HG03520 (cell line): ENCODE measurements at regions not wholly inside any gene's neighbourhood (a gene's known extent, or its start where the extent isn't known, plus 50 kb on each side); places are given as distances from the start of the nearest gene placed in this dataset.

Experiments used
- ATAC-seq: cut with Tn5 transposase; IDR thresholded peaks from one replicate; pipeline ENCODE4 v1.9.1; 2021; ENCODE audit warnings: mild to moderate bottlenecking, moderate library complexity; ENCODE audit not compliant: unreplicated experiment

GRCh38 chr2:5111581-5111980 lies 580.6 kb upstream of the SOX11 start:
- no peak for ATAC-seq

- no peak for ATAC-seq
Observed at GRCh38 chr2:5119046-5119445, 573.1 kb upstream of the SOX11 start.

DNA sequence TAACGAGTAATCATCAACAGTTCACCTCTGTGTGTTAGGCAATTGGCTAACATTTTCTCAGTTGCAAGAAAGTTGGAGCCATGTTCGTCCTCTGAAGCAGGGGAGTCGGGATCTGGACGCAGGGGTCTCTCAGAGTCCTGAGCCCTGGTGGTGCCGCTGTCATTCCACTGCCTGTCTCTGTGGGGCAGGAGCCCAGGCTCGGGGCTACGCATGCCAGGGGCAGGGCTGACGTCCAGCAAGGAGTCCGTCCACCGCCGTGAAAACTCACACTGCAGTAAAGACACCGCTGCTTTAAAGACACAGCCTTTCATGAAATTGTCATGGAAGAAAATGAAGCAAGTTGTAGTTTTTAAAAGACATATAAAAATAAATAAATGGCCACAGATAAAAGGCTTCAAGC lies 571.1 kb upstream of the SOX11 start:
- no peak for ATAC-seq

GRCh38 chr2:5121642-5122041 lies 570.5 kb upstream of the SOX11 start:
- ATAC-seq = no peak

- ATAC-seq = no peak
Observed at GRCh38 chr2:5123582-5124196, 568.5 kb upstream of the SOX11 start.

DNA sequence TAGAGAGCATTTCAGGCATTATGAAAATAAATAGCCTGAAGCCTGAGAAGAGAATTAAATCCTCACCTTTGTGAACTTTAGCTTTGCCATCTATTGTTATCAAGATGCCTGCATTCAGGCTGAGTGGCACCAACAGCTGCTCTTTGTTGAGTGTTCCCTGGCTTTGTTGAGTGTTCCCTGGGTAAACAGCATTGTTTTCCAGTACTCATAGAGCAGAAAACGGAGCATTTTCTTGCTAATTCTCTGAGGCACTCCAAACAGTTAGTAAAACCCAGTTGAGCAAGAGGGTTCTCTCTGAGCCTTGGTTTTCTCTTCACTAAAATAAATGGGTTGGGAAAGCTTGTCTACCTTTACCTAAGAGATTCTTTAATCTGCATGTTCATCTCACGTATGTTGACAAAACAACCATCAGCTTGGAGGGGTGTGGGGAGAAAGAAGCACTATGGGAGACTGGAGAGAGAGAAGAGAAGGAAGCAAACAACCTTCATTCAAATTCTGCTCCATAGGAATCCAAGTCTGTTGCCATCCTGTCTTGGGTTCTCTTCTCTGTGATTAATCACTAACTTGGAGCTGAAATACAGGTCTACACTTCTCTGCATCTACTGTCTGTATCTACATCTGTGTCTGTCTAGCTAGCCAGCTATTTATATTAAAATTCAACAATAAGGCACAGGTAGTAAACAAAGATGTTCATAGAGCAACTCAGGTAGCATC lies 567.0 kb upstream of the SOX11 start:
- no peak for ATAC-seq

DNA sequence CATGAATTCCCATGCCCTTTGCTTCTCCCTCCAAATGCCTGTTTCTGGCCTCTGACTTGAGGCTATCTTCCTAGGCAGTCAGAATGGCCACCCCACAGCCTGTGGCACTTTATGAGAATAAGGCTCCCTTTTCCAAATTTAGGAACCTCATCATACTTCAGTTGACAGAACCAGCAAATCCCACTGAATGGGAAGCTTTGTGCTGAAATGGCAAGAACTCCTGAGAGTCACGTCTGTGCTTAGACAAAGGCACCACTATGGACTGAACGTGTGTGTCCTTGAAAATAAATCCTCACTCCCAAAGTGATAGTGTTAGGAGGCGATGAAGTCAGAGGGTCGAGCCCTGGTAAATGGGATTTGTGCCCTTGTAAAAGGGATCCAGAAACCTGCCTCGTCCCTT lies 559.9 kb upstream of the SOX11 start:
- ATAC-seq = no peak

- no peak for ATAC-seq
Observed at GRCh38 chr2:5140347-5140746, 551.8 kb upstream of the SOX11 start.

DNA sequence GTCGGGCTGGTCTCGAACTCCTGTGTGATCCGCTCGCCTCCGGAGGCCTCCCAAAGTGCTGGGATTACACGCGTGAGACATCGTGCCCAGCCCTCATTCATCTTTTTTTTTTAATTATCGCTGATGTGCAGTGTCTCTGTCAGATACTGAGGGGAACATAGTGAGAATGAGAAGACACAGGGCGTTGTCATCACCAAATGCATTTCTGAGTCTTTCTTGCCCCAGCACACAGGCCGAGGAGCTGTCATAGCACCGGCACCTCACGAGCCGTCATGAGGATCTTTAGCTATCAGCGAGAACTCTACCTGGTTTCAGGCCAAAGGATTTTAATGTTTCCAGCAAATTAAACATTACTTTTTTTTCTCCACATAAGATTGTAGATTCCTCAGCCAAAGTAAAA lies 548.0 kb upstream of the SOX11 start:
- no peak for ATAC-seq

DNA sequence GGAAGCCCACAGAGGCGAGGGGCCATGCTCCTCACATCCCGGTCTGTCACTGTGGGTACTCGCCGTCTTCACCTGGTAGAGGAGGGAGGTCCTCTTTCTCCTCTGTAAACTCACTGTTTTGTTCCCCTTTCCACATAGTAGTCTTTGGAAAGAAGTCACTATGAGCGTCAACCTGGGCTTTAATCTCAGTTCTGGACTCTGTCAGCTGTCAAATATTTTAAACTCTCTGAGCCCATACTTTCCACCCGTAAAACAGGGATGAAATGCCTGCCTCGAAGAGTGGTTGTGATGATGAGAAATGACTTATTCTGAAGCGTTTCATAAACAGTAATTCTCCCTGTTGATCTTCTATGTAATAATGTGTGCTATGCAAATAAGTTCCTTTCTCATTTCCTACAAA lies 547.1 kb upstream of the SOX11 start:
- no peak for ATAC-seq

DNA sequence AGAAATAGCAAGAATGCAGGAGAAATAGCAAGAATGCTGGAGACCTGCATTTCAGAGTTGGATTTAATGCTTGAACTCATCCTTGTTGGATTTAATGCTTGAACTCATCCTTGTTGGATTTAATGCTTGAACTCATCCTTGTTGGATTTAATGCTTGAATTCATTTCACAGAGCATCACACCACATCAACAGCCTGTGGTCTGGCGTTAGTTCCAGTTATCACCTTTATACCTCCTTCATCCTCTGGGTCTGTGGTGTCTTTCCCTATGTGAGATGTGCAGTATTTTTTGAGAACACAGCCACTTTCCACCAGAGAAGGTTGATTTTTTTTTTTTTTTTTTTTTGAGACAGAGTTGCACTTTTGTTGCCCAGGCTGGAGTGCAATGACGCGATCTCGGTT lies 546.4 kb upstream of the SOX11 start:
- no peak for ATAC-seq

- no peak for ATAC-seq
Observed at GRCh38 chr2:5148392-5149085, 543.6 kb upstream of the SOX11 start.

GRCh38 chr2:5150871-5151270 lies 541.3 kb upstream of the SOX11 start:
- no peak for ATAC-seq

DNA sequence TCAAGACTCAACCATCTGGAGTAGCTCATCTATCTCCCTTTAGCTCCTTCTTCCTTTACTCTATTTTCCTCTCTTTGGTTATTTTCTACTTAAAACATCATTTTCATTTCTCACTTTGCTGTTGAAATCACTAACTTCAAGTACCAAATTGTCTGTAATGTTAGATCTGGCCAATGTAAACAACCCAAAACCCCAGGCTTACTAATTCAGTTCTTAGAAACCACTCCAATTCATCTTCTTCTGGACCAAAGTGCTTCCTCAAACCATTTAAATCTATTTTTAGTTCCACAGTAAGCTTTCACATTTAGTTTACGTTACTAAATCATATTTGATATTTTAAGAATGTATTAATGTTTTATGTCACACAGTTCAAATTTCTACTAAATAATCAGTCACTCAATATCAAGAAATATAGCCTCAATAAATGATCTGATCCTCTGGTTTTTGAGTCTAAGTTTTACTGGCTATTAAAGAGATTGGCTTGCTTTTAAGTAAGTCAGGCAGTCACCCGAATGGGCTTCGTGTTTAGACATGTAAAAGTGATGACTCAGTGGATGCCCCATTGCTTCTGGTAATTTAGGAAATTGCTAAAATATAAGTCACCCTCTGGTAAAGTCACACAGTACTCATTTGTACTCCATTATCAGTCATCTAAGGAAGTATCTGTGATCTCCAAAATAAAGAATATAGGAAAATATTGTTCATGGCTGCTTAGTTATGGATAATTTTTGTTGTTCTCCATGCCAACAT lies 527.2 kb upstream of the SOX11 start:
- no peak for ATAC-seq

DNA sequence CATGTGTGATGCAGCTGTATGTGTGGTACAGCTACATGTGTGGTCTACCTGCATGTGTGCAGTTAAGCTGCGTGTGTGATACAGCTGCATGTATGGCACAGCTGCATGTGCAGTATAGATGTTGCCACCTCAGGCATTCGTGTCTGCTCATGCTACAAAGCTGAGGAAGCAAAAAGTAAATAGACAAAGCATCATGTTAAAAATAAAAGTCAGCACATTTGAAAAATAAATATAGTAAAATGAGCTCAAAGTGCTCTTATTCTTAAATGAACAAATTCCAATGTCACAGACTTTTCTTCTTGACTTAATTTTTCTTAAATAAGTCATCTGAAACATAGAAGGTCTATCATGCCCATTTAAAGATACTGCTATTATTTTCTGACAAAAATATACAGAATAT lies 519.3 kb upstream of the SOX11 start:
- no peak for ATAC-seq

GRCh38 chr2:5173876-5174535 lies 518.2 kb upstream of the SOX11 start:
- no peak for ATAC-seq

DNA sequence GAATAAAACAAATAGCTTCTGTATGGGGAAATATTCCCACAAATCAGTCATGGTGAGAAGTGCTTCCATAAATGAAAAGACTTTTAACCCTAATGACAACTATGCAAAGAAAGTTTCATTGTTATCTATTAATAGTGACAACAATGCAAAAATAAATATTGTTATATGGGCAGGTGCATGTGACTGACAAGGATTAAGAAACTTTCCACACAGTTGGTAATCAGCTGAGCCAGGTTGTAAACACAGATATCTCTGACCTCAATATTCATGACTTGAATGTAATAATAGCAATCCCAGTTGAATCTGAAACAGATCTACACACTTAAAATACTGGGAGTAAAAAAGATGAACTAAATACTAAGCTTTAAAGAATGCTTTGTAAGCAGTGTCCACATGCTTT lies 517.0 kb upstream of the SOX11 start:
- ATAC-seq = no peak

DNA sequence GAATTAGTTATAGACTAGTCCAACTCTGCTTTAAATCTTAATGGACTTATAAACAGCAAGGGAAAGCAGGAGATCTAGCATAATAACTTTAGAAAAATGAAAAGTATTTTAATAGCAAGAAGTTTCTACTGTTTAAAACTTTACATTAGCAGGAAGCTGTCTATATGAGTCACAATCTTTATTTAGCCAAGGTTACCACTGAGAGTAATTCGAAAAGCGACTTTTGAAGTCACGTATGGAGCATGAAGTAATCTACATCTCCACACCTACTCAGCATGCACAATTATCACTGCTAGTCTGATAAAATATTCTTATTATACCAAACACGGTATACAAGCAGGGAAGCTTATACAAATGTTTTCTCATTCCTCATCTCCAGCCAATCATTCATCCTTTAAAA lies 515.4 kb upstream of the SOX11 start:
- ATAC-seq = no peak

- ATAC-seq = no peak
Observed at GRCh38 chr2:5183031-5183430, 509.2 kb upstream of the SOX11 start.

- ATAC-seq = no peak
Observed at GRCh38 chr2:5187283-5187682, 504.9 kb upstream of the SOX11 start.

- no peak for ATAC-seq
Observed at GRCh38 chr2:5188636-5189035, 503.5 kb upstream of the SOX11 start.
